GM23338 (cell line): ENCODE measurements at regions not wholly inside any gene's neighbourhood (a gene's known extent, or its start where the extent isn't known, plus 50 kb on each side); places are given as distances from the start of the nearest gene placed in this dataset.

Source experiments
- ATAC-seq: fragments of 200-7000 bp; cut with Tn5 transposase; 3 replicates; pipeline ENCODE4 v1.9.1; 2020
- DNase-seq: peaks from one replicate; pipeline ENCODE4 v3.0.0-alpha.2; 2015; ENCODE audit warnings: low spot score
- H2AFZ ChIP-seq: fragments of 200-600 bp; sonication (generic); 2 replicates; pipeline ENCODE4 v1.8.0; 2016; ENCODE audit warnings: antibody characterized with exemption, mild to moderate bottlenecking, moderate library complexity
- H3F3A ChIP-seq: fragments of 200-600 bp; sonication (generic); replicated peaks from 2 replicates; pipeline ENCODE4 v1.8.0; 2017; ENCODE audit warnings: antibody characterized with exemption, mixed run types, low read depth
- H3K27ac ChIP-seq: fragments of 200-600 bp; sonication (generic); 2 replicates; pipeline ENCODE4 v1.6.1; 2016; ENCODE audit warnings: low read depth
- H3K27me3 ChIP-seq: fragments of 200-600 bp; sonication (generic); 2 replicates; pipeline ENCODE4 v1.8.0; 2016; ENCODE audit warnings: mild to moderate bottlenecking, mixed run types, moderate library complexity; ENCODE audit not compliant: insufficient read depth
- H3K36me3 ChIP-seq: fragments of 200-600 bp; sonication (generic); 2 replicates; pipeline ENCODE4 v1.8.0; 2016; ENCODE audit warnings: mild to moderate bottlenecking; ENCODE audit not compliant: insufficient read depth
- H3K4me1 ChIP-seq: fragments of 200-600 bp; sonication (generic); 2 replicates; pipeline ENCODE4 v1.8.0; 2016; ENCODE audit warnings: mild to moderate bottlenecking, moderate library complexity; ENCODE audit not compliant: insufficient read depth
- H3K4me2 ChIP-seq: fragments of 200-600 bp; sonication (generic); 2 replicates; pipeline ENCODE4 v1.7.1; 2017; ENCODE audit warnings: mixed run types
- H3K4me3 ChIP-seq: fragments of 200-600 bp; sonication (generic); 2 replicates; pipeline ENCODE4 v1.6.1; 2016; ENCODE audit warnings: mixed run types
- H3K79me2 ChIP-seq: fragments of 200-600 bp; sonication (generic); replicated peaks from 2 replicates; pipeline ENCODE4 v1.8.0; 2017; ENCODE audit warnings: mild to moderate bottlenecking; ENCODE audit not compliant: insufficient read depth
- H3K9me2 ChIP-seq: fragments of 200-600 bp; sonication (generic); 2 replicates; pipeline ENCODE4 v1.8.0; 2017; ENCODE audit not compliant: insufficient read depth
- H4K20me1 ChIP-seq: fragments of 200-600 bp; sonication (generic); replicated peaks from 2 replicates; pipeline ENCODE4 v1.8.0; 2017; ENCODE audit warnings: mild to moderate bottlenecking; ENCODE audit not compliant: insufficient read depth
- H3K27ac Mint-ChIP-seq: 2 replicates; pipeline ENCODE4 v1.8.0; 2020; ENCODE audit warnings: inconsistent platforms, mild to moderate bottlenecking, moderate library complexity, mixed read lengths
- H3K27me3 Mint-ChIP-seq: 3 replicates; pipeline ENCODE4 v1.8.0; 2022; ENCODE audit warnings: low read depth, mild to moderate bottlenecking, moderate library complexity, mixed read lengths, inconsistent platforms; ENCODE audit not compliant: insufficient read depth, poor library complexity
- H3K36me3 Mint-ChIP-seq: 3 replicates; pipeline ENCODE4 v1.8.0; 2021; ENCODE audit warnings: low read depth, mild to moderate bottlenecking, inconsistent platforms, moderate library complexity, mixed read lengths
- H3K4me1 Mint-ChIP-seq: 3 replicates; pipeline ENCODE4 v1.8.0; 2020; ENCODE audit warnings: mild to moderate bottlenecking, inconsistent platforms, mixed read lengths
- H3K4me3 Mint-ChIP-seq: 3 replicates; pipeline ENCODE4 v1.8.0; 2021; ENCODE audit warnings: moderate library complexity, mild to moderate bottlenecking, inconsistent platforms, mixed read lengths
- H3K9me3 Mint-ChIP-seq: 3 replicates; pipeline ENCODE4 v1.8.0; 2020; ENCODE audit warnings: moderate library complexity, mild to moderate bottlenecking, inconsistent platforms, mixed read lengths
- CREB1 ChIP-seq: fragments of 250-450 bp; sonication (Bioruptor Pico); IDR thresholded peaks from 2 replicates; pipeline ENCODE4 v1.5.0; 2020; ENCODE audit warnings: low read depth, mild to moderate bottlenecking, moderate library complexity
- ETS1 ChIP-seq: IDR thresholded peaks from 2 replicates; pipeline ENCODE4 v1.6.1; 2016; ENCODE audit warnings: antibody characterized with exemption
- EZH2 ChIP-seq: fragments of 200-600 bp; sonication (generic); IDR thresholded peaks from one replicate; pipeline ENCODE4 v1.8.0; 2017; ENCODE audit warnings: antibody characterized with exemption, mild to moderate bottlenecking, low read depth; ENCODE audit not compliant: unreplicated experiment
- EZH2phosphoT487 ChIP-seq: fragments of 200-600 bp; sonication (generic); IDR thresholded peaks from one replicate; pipeline ENCODE4 v1.8.1; 2018; ENCODE audit warnings: antibody characterized with exemption; ENCODE audit not compliant: unreplicated experiment
- NANOG ChIP-seq: IDR thresholded peaks from 2 replicates; pipeline ENCODE4 v1.6.1; 2016; ENCODE audit warnings: antibody characterized with exemption, borderline replicate concordance
- POLR2AphosphoS5 ChIP-seq: IDR thresholded peaks from 2 replicates; pipeline ENCODE4 v1.6.1; 2016; ENCODE audit warnings: antibody characterized with exemption, low read depth
- STAT1 ChIP-seq: IDR thresholded peaks from one replicate; pipeline ENCODE4 v1.6.1; 2016; ENCODE audit warnings: antibody characterized with exemption; ENCODE audit not compliant: unreplicated experiment
- ZNF114 ChIP-seq: fragments of 250-450 bp; sonication (Bioruptor Pico); IDR thresholded peaks from 2 replicates; pipeline ENCODE4 v1.5.0; 2020; ENCODE audit warnings: mild to moderate bottlenecking, moderate library complexity
- ZNF331 ChIP-seq: fragments of 250-450 bp; sonication (Bioruptor Pico); IDR thresholded peaks from 2 replicates; pipeline ENCODE4 v1.5.0; 2020; ENCODE audit warnings: low read depth, mild to moderate bottlenecking, moderate library complexity
- TF ChIP-seq, protein P1 (sequence below): fragments of 250-450 bp; sonication (Bioruptor Pico); IDR thresholded peaks from 2 replicates; pipeline ENCODE4 v1.5.0; 2020; ENCODE audit warnings: mild to moderate bottlenecking, moderate library complexity

GRCh38 chr17:79417476-79417988 lies 193.3 kb downstream of the RBFOX3 start:
- no peaks in the 10 kb centered on the region for H3K9me3 Mint-ChIP-seq
- no peak overlapping the region for H3K4me3 ChIP-seq
- no peaks in the 10 kb centered on the region for H3K36me3 ChIP-seq
- H3K9me2 ChIP-seq: no peaks in the 10 kb centered on the region
- H3K4me3 Mint-ChIP-seq: no peak overlapping the region
- H2AFZ ChIP-seq: no peak overlapping the region
- H3K79me2 ChIP-seq: no peaks in the 10 kb centered on the region
- peaks cover under 1% of the 10 kb centered on the region; the same call in 1 of the 2 replicates for H3F3A ChIP-seq
- ATAC-seq (no peak), DNase-seq (no peak)
- H3K36me3 Mint-ChIP-seq: no peaks in the 10 kb centered on the region
- no peaks in the 10 kb centered on the region for H3K27me3 ChIP-seq
- H3K27ac Mint-ChIP-seq: no peak overlapping the region
- no peaks in the 10 kb centered on the region for H3K4me1 ChIP-seq
- H4K20me1 ChIP-seq: no peaks in the 10 kb centered on the region
- H3K4me1 Mint-ChIP-seq: peaks cover 3% of the 10 kb centered on the region
- TF ChIP-seq NANOG (no peak), POLR2AphosphoS5 (no peak), ETS1 (no peak), ZNF114 (CRISPR knock-in tag) (no peak)
- TF ChIP-seq, protein P1, sequence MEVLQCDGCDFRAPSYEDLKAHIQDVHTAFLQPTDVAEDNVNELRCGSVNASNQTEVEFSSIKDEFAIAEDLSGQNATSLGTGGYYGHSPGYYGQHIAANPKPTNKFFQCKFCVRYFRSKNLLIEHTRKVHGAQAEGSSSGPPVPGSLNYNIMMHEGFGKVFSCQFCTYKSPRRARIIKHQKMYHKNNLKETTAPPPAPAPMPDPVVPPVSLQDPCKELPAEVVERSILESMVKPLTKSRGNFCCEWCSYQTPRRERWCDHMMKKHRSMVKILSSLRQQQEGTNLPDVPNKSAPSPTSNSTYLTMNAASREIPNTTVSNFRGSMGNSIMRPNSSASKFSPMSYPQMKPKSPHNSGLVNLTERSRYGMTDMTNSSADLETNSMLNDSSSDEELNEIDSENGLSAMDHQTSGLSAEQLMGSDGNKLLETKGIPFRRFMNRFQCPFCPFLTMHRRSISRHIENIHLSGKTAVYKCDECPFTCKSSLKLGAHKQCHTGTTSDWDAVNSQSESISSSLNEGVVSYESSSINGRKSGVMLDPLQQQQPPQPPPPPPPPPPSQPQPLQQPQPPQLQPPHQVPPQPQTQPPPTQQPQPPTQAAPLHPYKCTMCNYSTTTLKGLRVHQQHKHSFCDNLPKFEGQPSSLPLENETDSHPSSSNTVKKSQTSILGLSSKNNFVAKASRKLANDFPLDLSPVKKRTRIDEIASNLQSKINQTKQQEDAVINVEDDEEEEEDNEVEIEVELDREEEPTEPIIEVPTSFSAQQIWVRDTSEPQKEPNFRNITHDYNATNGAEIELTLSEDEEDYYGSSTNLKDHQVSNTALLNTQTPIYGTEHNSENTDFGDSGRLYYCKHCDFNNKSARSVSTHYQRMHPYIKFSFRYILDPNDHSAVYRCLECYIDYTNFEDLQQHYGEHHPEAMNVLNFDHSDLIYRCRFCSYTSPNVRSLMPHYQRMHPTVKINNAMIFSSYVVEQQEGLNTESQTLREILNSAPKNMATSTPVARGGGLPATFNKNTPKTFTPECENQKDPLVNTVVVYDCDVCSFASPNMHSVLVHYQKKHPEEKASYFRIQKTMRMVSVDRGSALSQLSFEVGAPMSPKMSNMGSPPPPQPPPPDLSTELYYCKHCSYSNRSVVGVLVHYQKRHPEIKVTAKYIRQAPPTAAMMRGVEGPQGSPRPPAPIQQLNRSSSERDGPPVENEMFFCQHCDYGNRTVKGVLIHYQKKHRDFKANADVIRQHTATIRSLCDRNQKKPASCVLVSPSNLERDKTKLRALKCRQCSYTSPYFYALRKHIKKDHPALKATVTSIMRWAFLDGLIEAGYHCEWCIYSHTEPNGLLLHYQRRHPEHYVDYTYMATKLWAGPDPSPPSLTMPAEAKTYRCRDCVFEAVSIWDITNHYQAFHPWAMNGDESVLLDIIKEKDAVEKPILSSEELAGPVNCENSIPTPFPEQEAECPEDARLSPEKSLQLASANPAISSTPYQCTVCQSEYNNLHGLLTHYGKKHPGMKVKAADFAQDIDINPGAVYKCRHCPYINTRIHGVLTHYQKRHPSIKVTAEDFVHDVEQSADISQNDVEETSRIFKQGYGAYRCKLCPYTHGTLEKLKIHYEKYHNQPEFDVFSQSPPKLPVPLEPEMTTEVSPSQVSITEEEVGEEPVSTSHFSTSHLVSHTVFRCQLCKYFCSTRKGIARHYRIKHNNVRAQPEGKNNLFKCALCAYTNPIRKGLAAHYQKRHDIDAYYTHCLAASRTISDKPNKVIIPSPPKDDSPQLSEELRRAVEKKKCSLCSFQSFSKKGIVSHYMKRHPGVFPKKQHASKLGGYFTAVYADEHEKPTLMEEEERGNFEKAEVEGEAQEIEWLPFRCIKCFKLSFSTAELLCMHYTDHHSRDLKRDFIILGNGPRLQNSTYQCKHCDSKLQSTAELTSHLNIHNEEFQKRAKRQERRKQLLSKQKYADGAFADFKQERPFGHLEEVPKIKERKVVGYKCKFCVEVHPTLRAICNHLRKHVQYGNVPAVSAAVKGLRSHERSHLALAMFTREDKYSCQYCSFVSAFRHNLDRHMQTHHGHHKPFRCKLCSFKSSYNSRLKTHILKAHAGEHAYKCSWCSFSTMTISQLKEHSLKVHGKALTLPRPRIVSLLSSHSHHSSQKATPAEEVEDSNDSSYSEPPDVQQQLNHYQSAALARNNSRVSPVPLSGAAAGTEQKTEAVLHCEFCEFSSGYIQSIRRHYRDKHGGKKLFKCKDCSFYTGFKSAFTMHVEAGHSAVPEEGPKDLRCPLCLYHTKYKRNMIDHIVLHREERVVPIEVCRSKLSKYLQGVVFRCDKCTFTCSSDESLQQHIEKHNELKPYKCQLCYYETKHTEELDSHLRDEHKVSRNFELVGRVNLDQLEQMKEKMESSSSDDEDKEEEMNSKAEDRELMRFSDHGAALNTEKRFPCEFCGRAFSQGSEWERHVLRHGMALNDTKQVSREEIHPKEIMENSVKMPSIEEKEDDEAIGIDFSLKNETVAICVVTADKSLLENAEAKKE (CRISPR knock-in tag): no peak
- peaks cover 7% of the 10 kb centered on the region for H3K27me3 Mint-ChIP-seq
- H3K27ac ChIP-seq: no peak overlapping the region
- H3K4me2 ChIP-seq: no peak overlapping the region

GRCh38 chr17:79415909-79416308 lies 194.9 kb downstream of the RBFOX3 start:
- H2AFZ ChIP-seq: no peak overlapping the region
- peaks cover 3% of the 10 kb centered on the region for H3K4me1 Mint-ChIP-seq
- H3K27ac ChIP-seq: no peak overlapping the region
- no peak for DNase-seq
- H3K4me1 ChIP-seq: no peaks in the 10 kb centered on the region
- H3F3A ChIP-seq: peaks cover 9% of the 10 kb centered on the region; the same call in 1 of the 2 replicates
- H3K4me3 Mint-ChIP-seq: no peak overlapping the region
- H3K4me3 ChIP-seq: no peak overlapping the region
- no peaks in the 10 kb centered on the region for H3K9me3 Mint-ChIP-seq
- no peaks in the 10 kb centered on the region for H3K36me3 ChIP-seq
- TF ChIP-seq ZNF331 (CRISPR knock-in tag): no peak
- no peak for TF ChIP-seq ETS1
- no peak for TF ChIP-seq EZH2phosphoT487
- no peak for TF ChIP-seq POLR2AphosphoS5
- no peak for TF ChIP-seq ZNF114 (CRISPR knock-in tag)
- TF ChIP-seq STAT1: no peak
- TF ChIP-seq EZH2: no peak
- TF ChIP-seq CREB1 (CRISPR knock-in tag): no peak
- no peaks in the 10 kb centered on the region for H4K20me1 ChIP-seq
- peaks cover 7% of the 10 kb centered on the region for H3K27me3 Mint-ChIP-seq
- H3K9me2 ChIP-seq: no peaks in the 10 kb centered on the region
- ATAC-seq: peak; percentile 9; the same call in 1 of the 3 replicates
- H3K79me2 ChIP-seq: no peaks in the 10 kb centered on the region
- no peak overlapping the region for H3K4me2 ChIP-seq
- no peak overlapping the region for H3K27ac Mint-ChIP-seq
- H3K27me3 ChIP-seq: no peaks in the 10 kb centered on the region
- no peaks in the 10 kb centered on the region for H3K36me3 Mint-ChIP-seq
